HCT116 (cell line): ENCODE measurements at regions not wholly inside any gene's neighbourhood (a gene's known extent, or its start where the extent isn't known, plus 50 kb on each side); places are given as distances from the start of the nearest gene placed in this dataset.
"Not testable (repeated sequence)": the region's sequence is repeated elsewhere in the genome, so short reads cannot be mapped to it uniquely, and the experiment has no call there.

Experiments
- CBX3 ChIP-seq: IDR thresholded peaks from 2 replicates; pipeline ENCODE4 v1.6.1; 2012; ENCODE audit warnings: low read depth
- CTCF ChIP-seq, 3 experiments: fragments of 200-600 bp in 1 of 3; sonication (generic) in 1 of 3; IDR thresholded peaks in 2 of 3; conservative IDR thresholded peaks in 1 of 3; 2 replicates each; pipeline ENCODE4 v1.5.1; 2012 to 2017; ENCODE audit warnings: low read depth in 2 of 3, low read length in 2 of 3, antibody characterized with exemption in 1 of 3, borderline replicate concordance in 1 of 3, control low read depth in 1 of 3, mild to moderate bottlenecking in 1 of 3, mixed read lengths in 1 of 3, mixed run types in 1 of 3, moderate library complexity in 1 of 3; ENCODE audit not compliant: insufficient read depth in 1 of 3
- JUND ChIP-seq: IDR thresholded peaks from 2 replicates; pipeline ENCODE4 v1.6.1; 2012
- REST ChIP-seq: IDR thresholded peaks from 2 replicates; pipeline ENCODE4 v1.6.1; 2012; ENCODE audit warnings: low read depth
- SIN3A ChIP-seq: IDR thresholded peaks from 2 replicates; pipeline ENCODE4 v1.6.1; 2012; ENCODE audit warnings: low read depth
- SP1 ChIP-seq: IDR thresholded peaks from 2 replicates; pipeline ENCODE4 v1.6.1; 2012; ENCODE audit warnings: low read depth
- TCF7L2 ChIP-seq: IDR thresholded peaks from 2 replicates; pipeline ENCODE4 v1.7.0; 2011; ENCODE audit warnings: borderline replicate concordance, inconsistent platforms; ENCODE audit not compliant: insufficient read depth, insufficient read length; ENCODE audit errors: extremely low read depth

- TF ChIP-seq CTCF (IDR thresholded peaks at IDR 0.05 in 2 of 3, conservative IDR thresholded peaks at IDR 0.05 in 1 of 3; ENCODE audit: borderline replicate concordance in 1 of 3, insufficient read depth in 1 of 3, low read depth in 2 of 3, low read length in 2 of 3); REST; SP1; SIN3A; TCF7L2; CBX3; JUND: not testable (repeated sequence)
These were observed 80.6 kb upstream of the NBPF20 start for GRCh38 chr1:145505663-145506647.
